ENCODE measurements at regions not wholly inside any gene's neighbourhood (a gene's known extent, or its start where the extent isn't known, plus 50 kb on each side); places are given as distances from the start of the nearest gene placed in this dataset.
"Not testable (repeated sequence)": the region's sequence is repeated elsewhere in the genome, so short reads cannot be mapped to it uniquely, and the experiment has no call there.

GRCh38 chr10:22086730-22087401 lies 83.3 kb upstream of the DNAJC1 start:
- peaks cover 0 to 3% (median 0%) of the 10 kb centered on the region in 3 donors for H3K4me1 ChIP-seq (ENCODE audit: control insufficient read depth in 2 of 3, insufficient read depth in 2 of 3, low read depth in 1 of 3, low read length in 3 of 3)
- H3K9ac ChIP-seq (ENCODE audit: low read length in 3 of 3) = no peak overlapping the region
- no peaks in the 10 kb centered on the region for H3K9me3 ChIP-seq (ENCODE audit: control insufficient read depth in 2 of 3, insufficient read depth in 1 of 3, low read length in 3 of 3)
- intact Hi-C loops (cut with DNase I) = no loop called here
- TF ChIP-seq CTCF (IDR thresholded peaks at IDR 0.05; ENCODE audit: borderline replicate concordance, extremely low read depth, insufficient read depth) = no peak
- no peaks in the 10 kb centered on the region for H3K27me3 ChIP-seq (ENCODE audit: control insufficient read depth, insufficient read depth, low read length)
- FAIRE-seq = peak; percentile 33
- H3K4me3 ChIP-seq (ENCODE audit: low read length in 3 of 3) = no peak overlapping the region
- peak; percentile 55 to 95 (median 84) for DNase-seq
- H3K36me3 ChIP-seq (ENCODE audit: control insufficient read depth in 2 of 3, insufficient read depth in 3 of 3, low read length in 3 of 3) = no peaks in the 10 kb centered on the region
- no peak overlapping the region for H3K27ac ChIP-seq (ENCODE audit: low read depth in 2 of 2, low read length in 2 of 2)

- H3K9ac ChIP-seq (ENCODE audit: low read length in 3 of 3); H3K4me1 ChIP-seq (ENCODE audit: control insufficient read depth in 2 of 3, insufficient read depth in 2 of 3, low read depth in 1 of 3, low read length in 3 of 3); H3K27me3 ChIP-seq (ENCODE audit: control insufficient read depth, insufficient read depth, low read length); H3K9me3 ChIP-seq (ENCODE audit: control insufficient read depth in 2 of 3, insufficient read depth in 1 of 3, low read length in 3 of 3); H3K36me3 ChIP-seq (ENCODE audit: control insufficient read depth in 2 of 3, insufficient read depth in 3 of 3, low read length in 3 of 3); FAIRE-seq; H3K4me3 ChIP-seq (ENCODE audit: low read length in 3 of 3); intact Hi-C loops (cut with DNase I); H3K27ac ChIP-seq (ENCODE audit: low read depth in 2 of 2, low read length in 2 of 2): not testable (repeated sequence)
- peak in 2 of 5 donors; percentile 36 to 40 for DNase-seq
These were observed 76.4 kb upstream of the DNAJC1 start for GRCh38 chr10:22079921-22080320.

- intact Hi-C loops (cut with DNase I) = no loop called here
- no peak for FAIRE-seq
- Histone ChIP-seq H3K4me1 (ENCODE audit: control insufficient read depth in 2 of 3, insufficient read depth in 2 of 3, low read depth in 1 of 3, low read length in 3 of 3) (no peaks in the 10 kb centered on the region), H3K27me3 (ENCODE audit: control insufficient read depth, insufficient read depth, low read length) (no peaks in the 10 kb centered on the region), H3K36me3 (ENCODE audit: control insufficient read depth in 2 of 3, insufficient read depth in 3 of 3, low read length in 3 of 3) (no peaks in the 10 kb centered on the region), H3K9me3 (ENCODE audit: control insufficient read depth in 2 of 3, insufficient read depth in 1 of 3, low read length in 3 of 3) (peaks cover 0 to 24% (median 5%) of the 10 kb centered on the region in 3 donors), H3K9ac (ENCODE audit: low read length in 3 of 3) (no peak overlapping the region), H3K4me3 (ENCODE audit: low read length in 3 of 3) (no peak overlapping the region), H3K27ac (ENCODE audit: low read depth in 2 of 2, low read length in 2 of 2) (no peak overlapping the region)
- no peak for TF ChIP-seq CTCF (IDR thresholded peaks at IDR 0.05; ENCODE audit: borderline replicate concordance, extremely low read depth, insufficient read depth)
- no peak for DNase-seq
These were observed 67.8 kb upstream of the DNAJC1 start for GRCh38 chr10:22071332-22071731.

GRCh38 chr10:22067091-22067490 lies 63.6 kb upstream of the DNAJC1 start:
- peaks cover 0 to 17% (median 5%) of the 10 kb centered on the region in 3 donors for H3K9me3 ChIP-seq (ENCODE audit: control insufficient read depth in 2 of 3, insufficient read depth in 1 of 3, low read length in 3 of 3)
- no peak for TF ChIP-seq CTCF (IDR thresholded peaks at IDR 0.05; ENCODE audit: borderline replicate concordance, extremely low read depth, insufficient read depth)
- no peaks in the 10 kb centered on the region for H3K27me3 ChIP-seq (ENCODE audit: control insufficient read depth, insufficient read depth, low read length)
- no peak for DNase-seq
- no peak for FAIRE-seq
- H3K9ac ChIP-seq (ENCODE audit: low read length in 3 of 3) = no peak overlapping the region
- no peak overlapping the region for H3K4me3 ChIP-seq (ENCODE audit: low read length in 3 of 3)
- H3K4me1 ChIP-seq (ENCODE audit: control insufficient read depth in 2 of 3, insufficient read depth in 2 of 3, low read depth in 1 of 3, low read length in 3 of 3) = no peaks in the 10 kb centered on the region
- no peak overlapping the region for H3K27ac ChIP-seq (ENCODE audit: low read depth in 2 of 2, low read length in 2 of 2)
- H3K36me3 ChIP-seq (ENCODE audit: control insufficient read depth in 2 of 3, insufficient read depth in 3 of 3, low read length in 3 of 3) = no peaks in the 10 kb centered on the region
- intact Hi-C loops (cut with DNase I) = no loop called here

GRCh38 chr10:22060984-22061383 lies 57.5 kb upstream of the DNAJC1 start:
- H3K4me1 ChIP-seq (ENCODE audit: control insufficient read depth in 2 of 3, insufficient read depth in 2 of 3, low read depth in 1 of 3, low read length in 3 of 3); H3K9ac ChIP-seq (ENCODE audit: low read length in 3 of 3); H3K4me3 ChIP-seq (ENCODE audit: low read length in 3 of 3); FAIRE-seq; H3K27ac ChIP-seq (ENCODE audit: low read depth in 2 of 2, low read length in 2 of 2); DNase-seq; H3K27me3 ChIP-seq (ENCODE audit: control insufficient read depth, insufficient read depth, low read length); H3K9me3 ChIP-seq (ENCODE audit: control insufficient read depth in 2 of 3, insufficient read depth in 1 of 3, low read length in 3 of 3); H3K36me3 ChIP-seq (ENCODE audit: control insufficient read depth in 2 of 3, insufficient read depth in 3 of 3, low read length in 3 of 3); intact Hi-C loops (cut with DNase I): not testable (repeated sequence)
